ENCODE measurements at regions not wholly inside any gene's neighbourhood (a gene's known extent, or its start where the extent isn't known, plus 50 kb on each side); places are given as distances from the start of the nearest gene placed in this dataset.

DNA sequence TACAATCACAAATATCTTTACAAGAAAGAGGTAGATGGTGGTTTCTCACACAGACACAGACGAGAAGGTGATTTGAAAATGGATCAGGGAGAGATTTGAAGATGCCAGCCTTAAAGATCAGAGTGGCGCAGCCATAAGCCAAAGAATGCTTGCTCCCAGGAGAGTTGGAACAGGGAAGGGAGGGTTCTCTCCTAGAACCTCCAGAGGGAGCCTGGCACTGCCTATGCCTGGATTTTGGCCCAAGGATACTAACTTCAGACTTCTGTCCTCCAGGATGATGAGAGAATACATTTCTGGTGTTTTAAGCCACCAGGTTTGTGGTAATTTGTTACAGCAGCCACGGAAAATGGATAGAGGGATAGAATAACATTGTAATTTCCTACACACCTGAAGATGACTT lies 279.1 kb downstream of the FAM43A start:
- no peak for TF ChIP-seq CTCF (IDR thresholded peaks at IDR 0.05)
- no peak for TF ChIP-seq POLR2A (IDR thresholded peaks at IDR 0.05)
- no peak for TF ChIP-seq POLR2AphosphoS5 (IDR thresholded peaks at IDR 0.05)

Data from prostate gland (tissue), 2 donors.